HG02588 (cell line): ENCODE measurements at regions not wholly inside any gene's neighbourhood (a gene's known extent, or its start where the extent isn't known, plus 50 kb on each side); places are given as distances from the start of the nearest gene placed in this dataset.

Source experiments
- ATAC-seq: cut with Tn5 transposase; IDR thresholded peaks from one replicate; pipeline ENCODE4 v1.9.1; 2021; ENCODE audit warnings: mild to moderate bottlenecking, moderate library complexity; ENCODE audit not compliant: unreplicated experiment

DNA sequence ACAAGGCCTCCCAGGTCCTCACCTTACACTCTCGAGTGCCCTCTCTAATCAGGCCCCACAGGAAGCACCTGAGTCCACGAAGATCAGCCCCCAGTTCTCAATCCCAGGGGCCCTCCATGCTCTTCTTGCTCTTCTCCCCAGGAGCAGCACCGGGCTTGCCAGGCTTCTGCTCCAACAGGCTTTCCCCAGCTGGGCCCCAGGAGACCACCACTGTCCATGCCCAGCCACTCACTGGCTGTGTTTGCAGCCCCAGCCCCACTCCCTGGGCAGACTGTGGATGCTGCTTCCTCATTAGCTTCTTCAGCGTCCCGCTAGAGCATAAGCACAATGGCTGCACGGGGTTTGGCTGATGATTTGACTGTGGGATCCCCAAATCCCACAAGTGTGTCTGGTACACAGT lies 781.9 kb downstream of the GALR1 start:
- no peak for ATAC-seq

- ATAC-seq: no peak
These were observed 782.3 kb downstream of the GALR1 start for GRCh38 chr18:78031991-78032390.

GRCh38 chr18:78032574-78032973 lies 782.9 kb downstream of the GALR1 start:
- no peak for ATAC-seq

DNA sequence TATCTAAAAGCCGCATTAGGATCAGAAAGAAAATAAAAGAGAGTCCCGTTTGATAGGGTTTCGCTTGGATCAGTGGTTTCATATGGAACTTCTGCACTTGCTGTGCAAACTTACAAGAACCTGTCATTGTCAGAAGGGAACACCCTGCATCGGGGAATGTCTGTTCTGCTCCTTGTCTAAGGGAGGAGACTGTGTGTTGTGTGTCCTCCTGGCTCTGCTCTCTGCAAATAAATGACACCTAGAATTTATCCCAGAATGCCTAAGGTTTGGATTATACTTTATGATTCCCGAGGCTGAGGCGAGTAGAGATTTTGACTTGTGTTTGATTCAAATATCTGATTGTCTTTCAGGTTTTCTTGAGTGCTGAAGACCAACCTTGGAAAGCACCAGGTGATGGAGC lies 785.1 kb downstream of the GALR1 start:
- ATAC-seq: no peak

- no peak for ATAC-seq
These were observed 791.6 kb downstream of the GALR1 start for GRCh38 chr18:78041218-78041617.

DNA sequence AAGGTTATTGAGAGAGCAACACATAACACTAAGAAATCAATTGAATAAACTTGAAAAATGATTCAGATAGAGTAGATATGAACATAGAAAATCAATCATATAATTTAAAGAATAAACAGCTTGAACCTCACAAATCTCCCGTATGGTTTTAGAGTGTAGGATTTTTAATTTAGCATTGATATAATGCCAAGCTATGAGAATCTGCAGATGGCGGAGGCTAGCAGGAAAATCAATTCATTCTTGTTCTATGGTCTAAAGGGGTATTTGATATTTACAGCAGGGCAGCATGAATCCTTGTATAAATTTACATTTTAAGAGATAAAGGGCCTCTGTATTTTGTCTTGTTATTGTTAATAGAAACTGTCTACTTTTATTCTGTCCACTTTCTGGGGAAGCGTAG lies 797.0 kb downstream of the GALR1 start:
- ATAC-seq: no peak

GRCh38 chr18:78049281-78049680 lies 799.6 kb downstream of the GALR1 start:
- ATAC-seq: no peak

DNA sequence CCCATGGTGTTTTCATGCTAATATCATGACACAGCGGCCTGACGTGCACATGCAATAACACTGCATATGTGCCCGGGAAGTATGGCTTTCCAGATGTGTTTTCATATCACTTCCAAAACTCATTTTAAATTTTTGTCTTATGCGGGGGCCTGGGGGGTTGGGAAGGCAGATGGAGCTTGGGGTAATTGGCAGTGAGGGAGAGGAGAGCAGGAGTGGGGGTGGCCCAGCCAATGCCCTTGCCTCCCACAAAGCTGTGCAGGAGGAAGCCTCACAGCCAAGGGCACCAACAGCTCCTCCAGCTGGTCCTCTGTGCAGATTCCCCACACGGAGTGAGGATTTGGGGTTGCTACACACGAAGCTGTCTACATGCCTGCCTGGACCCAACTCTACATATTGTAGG lies 805.2 kb downstream of the GALR1 start:
- no peak for ATAC-seq

DNA sequence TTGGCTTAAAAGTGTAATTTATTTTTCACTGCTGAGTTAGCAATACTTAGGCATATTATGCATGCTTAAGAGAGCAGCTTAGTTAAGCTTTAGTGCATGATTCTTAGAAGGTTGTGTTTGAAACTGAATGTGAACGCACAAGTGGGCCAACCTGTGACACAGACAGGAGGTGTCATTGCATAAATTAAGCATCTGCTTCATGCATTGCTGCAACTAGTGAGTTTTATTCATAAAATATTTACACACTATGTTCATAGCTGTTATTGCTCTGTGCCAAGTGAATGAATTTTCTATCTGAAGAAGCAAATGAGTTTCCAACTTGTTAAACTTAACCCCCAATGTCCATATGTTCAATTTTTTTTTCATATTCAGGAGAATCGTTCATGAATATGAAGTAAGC lies 806.4 kb downstream of the GALR1 start:
- no peak for ATAC-seq

- ATAC-seq: no peak
These were observed 820.4 kb downstream of the GALR1 start for GRCh38 chr18:78069784-78070664.

GRCh38 chr18:78071166-78071710 lies 821.6 kb downstream of the GALR1 start:
- no peak for ATAC-seq

GRCh38 chr18:78071776-78072175 lies 822.1 kb downstream of the GALR1 start:
- ATAC-seq: no peak

DNA sequence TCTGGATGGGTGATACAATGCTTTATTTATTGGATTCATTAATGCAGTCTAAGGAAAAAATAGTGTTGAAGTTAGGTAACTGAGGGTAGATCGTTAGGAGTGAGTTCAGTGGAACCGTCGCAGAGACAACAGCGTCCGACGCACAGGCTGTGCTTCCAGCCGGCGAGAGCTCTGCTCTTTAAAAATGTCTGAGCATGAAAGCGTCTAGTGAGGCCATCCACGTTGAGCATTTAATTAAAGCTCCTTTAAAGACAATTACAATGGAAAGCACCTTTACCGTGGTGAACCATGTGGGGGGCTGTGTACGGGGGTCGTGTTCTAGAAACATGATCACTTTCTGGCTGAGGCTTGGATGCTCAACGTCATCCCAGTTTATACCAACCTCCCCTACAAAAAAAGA lies 822.7 kb downstream of the GALR1 start:
- no peak for ATAC-seq

- no peak for ATAC-seq
These were observed 823.6 kb downstream of the GALR1 start for GRCh38 chr18:78073275-78073674.

DNA sequence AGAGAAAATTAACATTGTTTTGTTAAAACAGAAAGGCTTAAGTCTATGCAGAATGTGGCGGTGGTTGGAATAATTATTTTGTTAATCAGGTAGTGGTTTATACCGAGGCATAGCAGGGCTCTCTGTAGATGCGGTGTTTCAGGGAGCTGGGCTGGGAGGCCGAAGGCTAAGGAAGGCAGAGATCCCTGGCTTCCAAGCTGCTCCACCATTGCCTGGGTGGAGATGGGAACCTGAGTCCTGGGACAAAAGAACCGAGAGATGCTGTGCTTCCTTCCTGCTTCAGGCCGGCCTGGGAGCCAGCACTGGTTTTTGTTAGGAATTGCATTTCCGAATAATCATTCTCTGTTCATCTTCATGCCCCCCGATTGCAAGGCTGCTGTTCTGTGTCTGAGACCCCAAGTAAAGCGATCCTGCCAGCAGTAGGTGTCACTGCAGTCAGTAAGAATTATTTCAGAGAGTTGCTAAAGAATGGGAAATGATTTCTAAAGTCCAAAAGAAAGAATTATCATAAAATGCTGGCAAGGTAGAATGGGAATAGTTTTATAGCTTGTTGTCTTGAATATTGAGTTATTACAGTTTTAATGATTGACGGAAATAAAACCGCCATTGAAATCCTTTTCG lies 824.9 kb downstream of the GALR1 start:
- ATAC-seq: no peak

DNA sequence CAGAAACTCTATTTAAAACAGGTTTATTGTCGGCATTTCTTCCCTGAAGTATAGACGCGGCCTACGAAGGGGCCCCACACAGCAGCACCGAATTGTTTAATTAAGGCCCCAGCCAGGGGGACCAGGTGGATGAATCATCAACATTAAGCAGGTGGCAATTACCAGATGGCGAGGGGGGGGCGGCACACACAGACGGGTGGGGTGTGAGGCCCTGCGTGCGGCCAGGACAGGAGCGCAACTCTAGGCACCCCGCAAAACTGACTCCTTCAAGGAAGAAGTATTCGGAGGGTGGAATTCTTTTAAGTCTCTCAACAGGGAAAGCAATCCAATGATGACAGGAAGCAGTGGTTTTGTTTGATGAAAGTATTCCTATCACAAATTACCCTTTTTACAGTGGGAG lies 830.4 kb downstream of the GALR1 start:
- no peak for ATAC-seq

GRCh38 chr18:78080761-78081160 lies 831.1 kb downstream of the GALR1 start:
- ATAC-seq: no peak

GRCh38 chr18:78082816-78083215 lies 833.2 kb downstream of the GALR1 start:
- ATAC-seq: no peak

DNA sequence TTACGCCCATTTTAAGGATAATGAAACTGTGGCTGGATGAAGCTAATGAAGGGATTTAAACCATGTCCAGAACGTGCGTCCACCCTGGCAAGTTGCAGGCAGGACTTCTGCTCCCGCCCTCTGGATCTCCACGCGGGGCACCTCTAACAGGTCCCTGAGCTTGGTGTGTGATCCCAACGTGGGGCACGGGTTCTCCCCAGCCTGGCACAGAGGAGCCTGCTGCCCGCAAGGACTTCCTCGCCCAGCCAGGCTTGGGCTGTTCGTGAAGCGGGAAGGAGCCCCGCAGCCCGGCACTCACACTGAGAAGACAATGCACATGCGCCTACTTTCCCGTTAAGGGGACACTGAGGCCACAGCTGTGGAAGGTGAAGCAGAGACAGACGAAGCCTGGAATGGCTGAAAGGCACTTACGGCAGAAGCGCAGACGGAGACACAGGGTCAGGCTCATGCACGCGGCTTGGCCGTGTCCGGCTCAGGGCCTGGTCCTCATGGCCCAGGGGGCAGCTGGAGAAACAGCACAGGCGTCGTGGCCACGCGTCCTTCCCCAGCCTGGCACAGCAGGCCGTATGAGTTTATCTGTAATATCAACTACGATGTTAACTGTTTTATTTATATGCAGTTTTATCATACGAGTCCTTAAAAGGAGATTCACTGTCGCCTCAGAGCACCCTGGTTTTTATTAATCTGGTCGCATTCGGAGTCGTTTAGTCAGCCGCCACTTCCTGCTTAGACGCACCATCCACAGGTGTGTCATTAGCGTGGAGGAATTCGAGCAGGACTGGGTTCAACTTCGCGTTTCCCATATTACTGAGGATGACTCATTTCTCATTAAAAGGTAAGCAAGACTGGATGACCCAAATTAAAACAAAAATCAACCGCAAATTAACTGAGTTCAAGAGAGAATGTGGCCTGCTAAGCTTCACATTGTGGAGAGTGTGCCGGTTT lies 835.9 kb downstream of the GALR1 start:
- no peak for ATAC-seq

DNA sequence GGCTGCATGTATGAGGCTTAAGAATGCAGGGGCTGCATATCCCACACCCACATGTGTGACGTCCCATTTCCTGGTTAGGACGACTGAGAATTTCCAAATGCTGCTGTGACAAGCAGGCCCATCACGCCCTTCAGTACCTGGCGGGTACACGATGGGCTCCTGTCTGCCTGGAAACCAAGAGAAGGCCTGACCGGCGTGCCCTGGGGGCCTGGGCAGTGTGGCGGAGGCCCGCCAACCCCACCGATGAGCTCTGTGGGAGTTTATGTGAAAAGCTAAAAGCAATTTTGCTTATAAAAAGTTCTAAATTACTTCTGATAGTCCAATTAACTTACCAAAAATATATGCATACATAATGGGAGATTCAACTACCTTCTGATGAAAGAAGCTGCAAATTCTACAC lies 837.3 kb downstream of the GALR1 start:
- ATAC-seq: no peak

DNA sequence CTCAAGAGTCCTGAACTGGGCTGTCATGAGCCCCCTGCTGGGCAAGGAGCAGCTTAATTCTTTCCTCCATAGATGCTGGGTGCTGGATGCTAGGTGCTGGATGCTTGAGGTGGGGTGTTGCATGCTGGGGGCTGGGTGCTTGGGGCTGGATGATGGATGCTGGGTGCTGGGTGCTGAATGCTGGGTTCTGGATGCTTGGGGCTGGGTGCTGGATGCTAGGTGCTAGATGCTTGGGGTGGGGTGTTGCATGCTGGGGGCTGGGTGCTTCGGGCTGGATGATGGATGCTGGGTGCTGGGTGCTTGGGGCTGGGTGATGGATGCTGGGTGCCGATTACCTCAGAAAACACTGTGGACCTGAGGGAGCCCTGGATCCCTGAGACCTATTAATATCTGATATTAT lies 837.7 kb downstream of the GALR1 start:
- no peak for ATAC-seq
